HG02938 (cell line): ENCODE measurements at regions not wholly inside any gene's neighbourhood (a gene's known extent, or its start where the extent isn't known, plus 50 kb on each side); places are given as distances from the start of the nearest gene placed in this dataset.
"Not testable (repeated sequence)": the region's sequence is repeated elsewhere in the genome, so short reads cannot be mapped to it uniquely, and the experiment has no call there.

Experiments
- ATAC-seq: cut with Tn5 transposase; IDR thresholded peaks from one replicate; pipeline ENCODE4 v1.9.1; 2021; ENCODE audit warnings: mild to moderate bottlenecking, moderate library complexity; ENCODE audit not compliant: unreplicated experiment

DNA sequence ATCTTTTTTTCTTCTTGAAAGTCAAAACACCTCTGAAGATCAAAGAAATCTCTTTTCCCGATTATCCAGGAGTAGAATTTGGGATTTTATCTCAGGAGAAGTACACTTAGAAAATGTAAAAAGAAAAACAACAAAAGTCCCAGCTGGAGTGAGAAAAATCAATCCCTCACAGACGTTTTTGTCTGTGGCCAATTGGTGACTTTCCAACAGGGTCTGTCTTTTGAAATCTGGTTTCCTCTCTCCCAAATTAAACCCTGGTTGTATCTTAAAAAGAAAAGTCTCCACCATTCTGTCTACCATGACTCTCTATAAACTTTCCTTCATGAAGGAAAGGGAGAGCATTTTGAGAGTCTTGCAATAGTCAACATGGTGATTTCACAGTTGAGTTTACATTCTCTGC, 88.1 kb downstream of the DACT1 start:
- ATAC-seq = no peak

DNA sequence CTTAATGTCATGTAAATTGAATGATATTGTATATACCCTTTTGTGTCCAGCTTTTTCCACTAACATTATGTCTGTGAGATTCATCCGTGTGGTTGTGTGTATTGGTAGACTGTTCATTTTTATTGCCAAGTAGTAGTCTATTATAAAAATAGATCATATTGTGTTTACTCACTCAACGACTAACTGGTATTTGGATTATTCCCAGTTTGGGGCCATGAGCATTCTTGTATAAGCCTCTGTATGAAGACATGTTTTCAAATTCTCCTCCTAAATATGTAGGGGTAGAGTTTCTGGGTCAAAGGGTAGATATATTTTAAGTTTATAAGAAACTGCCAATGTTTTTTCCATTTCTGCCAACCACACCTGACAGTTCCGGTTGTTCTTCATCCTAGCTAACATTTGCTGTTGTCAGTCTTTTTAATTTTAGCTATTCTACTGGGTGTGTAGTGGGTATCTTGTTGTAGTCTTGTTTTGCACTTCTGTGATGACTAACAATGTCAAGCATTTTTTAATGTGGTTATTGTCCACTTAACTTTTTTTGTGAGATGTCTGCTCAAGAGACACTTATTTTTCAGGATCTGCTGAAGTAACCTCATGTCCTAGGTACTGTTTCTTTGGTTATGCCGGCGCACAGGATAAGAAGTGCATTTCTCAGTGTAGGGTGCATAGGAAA, 93.2 kb downstream of the DACT1 start:
- no peak for ATAC-seq

DNA sequence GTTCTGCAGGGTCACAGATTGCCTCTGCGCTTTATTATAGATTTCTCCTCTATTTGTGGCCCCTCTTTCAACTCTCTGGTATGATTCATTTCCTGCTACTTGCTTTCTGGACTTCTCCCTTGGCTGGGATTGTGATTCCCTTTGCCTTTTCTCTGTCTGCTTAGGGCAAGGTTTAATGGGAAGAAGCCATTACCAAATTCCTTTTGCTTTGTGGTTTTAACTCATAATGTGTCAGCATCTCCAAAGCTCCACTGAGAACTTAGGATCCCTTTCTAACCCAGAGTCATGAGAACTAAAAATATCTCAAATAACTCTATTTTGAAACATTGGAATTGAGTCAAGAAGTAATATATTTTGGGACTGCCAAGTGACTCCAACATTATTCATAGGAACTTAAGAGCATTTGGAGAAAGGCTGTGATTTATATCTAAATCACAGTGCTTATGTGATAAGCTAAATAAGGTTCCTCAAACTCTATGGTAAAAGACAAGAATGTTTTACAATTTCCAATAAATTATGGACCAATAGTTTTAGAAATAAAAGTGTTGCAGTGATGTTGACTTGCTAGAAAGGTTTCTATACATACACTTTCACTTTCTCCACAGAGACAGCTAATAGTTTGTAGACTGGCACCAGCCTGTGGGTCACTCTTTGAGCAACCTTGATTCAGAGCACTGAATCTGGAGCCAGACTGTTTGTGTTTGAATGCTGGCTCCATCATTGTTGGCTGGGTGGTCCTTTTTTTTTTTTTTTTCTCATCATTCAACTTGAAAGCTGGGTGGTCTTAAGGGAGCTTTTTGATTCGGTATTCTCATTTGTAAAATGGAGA, 93.9 kb downstream of the DACT1 start:
- no peak for ATAC-seq

DNA sequence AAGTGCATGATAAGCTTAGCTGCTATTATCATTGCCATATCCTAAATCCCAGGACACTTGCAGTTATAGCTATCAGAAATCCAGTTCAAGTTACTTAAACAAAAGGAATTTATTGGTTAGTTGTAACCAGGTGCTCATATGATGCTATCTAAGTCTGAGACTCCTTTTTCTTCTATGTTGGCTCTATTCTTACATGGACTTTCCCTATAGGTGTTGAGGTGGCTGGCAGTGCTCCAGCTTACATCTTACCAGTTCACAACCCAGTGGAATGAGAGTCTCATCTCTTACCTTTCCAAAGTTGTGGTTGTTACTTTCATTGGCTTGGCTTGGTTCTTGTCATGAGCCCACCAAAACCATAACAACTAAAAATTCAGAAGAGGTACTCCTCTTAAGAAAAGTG, 94.6 kb downstream of the DACT1 start:
- no peak for ATAC-seq

DNA sequence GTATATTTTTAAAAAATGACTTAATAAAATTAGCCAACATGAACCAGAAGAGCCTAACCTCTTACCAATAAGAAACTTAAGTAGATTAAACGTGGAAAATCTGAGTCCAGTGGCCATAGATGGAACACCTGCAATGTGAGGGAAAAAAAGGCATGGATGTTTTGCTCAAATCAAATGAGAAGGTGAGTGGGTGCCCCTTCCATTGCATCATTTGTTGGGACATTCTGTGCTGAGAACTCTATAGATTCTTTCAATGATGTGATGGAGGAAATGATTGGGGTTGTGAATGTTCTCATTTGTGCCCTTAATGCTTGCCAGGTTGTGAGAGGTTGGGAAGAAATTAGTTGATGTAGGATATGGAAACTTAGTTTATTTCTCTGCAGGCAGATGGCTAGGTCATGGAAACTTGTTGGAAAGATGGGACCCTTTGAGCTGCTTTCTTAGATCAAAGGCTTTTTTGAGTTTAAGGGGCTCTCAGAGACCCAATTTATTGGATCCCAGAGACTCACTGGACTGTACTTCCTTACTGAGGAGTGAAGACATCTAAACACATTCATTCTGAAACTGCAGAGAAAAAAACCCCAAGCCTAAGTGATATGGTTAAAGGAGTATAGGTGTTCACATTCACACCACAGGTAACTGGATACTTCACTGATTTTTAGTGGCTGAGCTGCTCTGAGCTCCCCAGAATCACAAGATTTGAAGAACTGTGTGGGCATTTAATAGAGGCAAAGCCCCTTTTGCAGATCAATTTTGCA, 95.9 kb downstream of the DACT1 start:
- ATAC-seq = peak; percentile 78

DNA sequence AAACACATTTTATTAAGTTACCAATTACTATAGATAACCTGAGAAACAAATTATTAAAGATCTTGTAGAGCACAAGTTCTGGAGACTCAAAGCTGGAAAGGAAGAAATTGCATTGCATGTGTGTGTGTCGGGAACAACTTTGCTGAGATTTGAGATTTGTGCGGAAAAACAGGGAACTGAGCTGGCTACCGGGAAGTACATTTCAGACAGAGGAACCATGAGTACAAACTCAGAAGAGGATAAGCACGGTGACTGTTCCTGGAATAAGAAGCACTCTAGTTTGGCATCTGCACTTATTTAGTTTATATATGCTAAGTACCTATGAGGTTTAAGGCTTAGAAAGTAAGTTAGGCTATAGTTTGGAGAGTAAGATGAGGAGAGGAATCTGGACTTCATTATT, 97.8 kb downstream of the DACT1 start:
- no peak for ATAC-seq

DNA sequence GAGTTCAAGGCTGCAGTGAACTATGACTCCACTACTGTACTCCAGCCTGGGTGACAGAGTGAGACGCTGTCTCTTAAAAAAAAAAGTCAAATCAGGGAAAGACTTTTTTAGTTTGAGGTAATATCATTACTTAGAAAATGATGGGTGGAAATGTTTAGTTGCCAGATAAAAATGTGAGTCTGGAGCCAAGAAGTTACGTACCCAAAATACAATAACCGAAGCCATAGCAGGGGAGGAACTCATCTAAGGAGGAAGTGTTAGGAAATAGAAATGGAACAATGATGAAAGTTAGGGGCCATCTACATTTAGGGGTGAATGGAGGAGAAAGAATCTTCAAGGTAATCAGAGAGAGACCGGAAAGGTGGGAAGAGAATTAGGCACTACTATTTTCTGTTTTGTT, 98.8 kb downstream of the DACT1 start:
- ATAC-seq = no peak

DNA sequence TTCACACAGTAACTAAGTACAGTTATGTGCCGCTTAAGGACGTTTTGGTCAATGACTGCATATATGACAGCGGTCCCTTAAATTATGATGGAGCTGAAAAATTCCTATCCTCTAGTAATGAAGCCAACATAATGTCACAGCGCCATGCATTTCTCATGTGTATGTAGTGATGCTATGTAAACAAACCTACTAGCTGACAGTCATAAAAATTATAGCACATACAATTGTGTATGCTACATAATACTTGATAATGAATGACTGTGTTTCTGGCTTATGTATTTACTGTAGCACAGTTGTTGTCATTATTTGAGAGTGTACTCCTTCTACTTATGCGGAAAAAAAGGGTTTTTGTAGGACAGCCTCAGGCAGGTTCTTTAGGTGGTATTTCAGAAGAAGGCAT, 99.7 kb downstream of the DACT1 start:
- no peak for ATAC-seq

DNA sequence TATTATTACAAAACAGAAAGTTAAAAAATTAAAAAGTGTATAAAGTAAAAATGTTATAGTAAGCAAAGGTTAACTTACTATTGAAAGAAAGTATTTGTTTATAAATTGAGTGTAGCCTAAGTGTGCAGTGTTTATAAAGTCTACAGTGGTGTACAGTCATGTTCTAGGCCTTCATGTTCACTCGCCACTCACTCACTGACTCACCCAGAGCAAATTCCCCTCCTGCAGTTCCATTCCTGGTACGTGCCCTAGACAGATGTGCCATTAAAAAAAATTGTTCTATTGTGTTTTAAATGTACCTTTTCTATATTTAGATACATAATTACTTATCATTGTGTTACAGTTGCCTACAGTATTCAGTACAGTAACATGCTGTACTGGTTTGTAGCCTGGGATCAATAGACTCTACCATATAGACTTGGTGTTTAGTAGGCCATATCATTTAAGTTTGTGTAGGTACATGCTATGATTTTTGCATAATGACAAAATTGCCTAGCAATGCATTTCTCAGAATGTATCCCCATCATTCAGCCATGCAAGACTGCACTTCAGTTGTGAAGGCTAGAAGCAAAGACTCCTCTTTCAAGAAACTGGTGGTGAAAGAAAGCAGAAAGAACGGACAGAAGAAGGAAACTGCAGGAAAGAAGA, 100.6 kb downstream of the DACT1 start:
- ATAC-seq = no peak

DNA sequence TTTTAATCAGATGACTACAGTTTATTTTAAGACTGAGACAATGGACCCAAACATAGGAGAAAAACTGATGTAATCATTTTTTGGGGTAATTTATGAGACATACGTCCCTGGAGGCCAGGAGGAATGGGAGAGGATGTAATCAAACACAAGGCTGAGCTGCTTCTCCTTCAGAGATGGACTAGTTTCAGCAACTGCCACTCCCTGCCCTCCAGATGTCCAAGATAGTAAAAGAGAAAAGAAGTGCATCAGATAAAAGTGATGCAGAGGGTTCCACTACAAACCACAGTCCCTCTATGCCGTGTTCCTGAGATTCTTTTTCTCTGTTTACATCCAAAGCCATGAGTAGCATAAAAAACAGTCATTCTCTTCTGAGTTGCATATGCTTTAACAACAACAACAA, 101.1 kb downstream of the DACT1 start:
- no peak for ATAC-seq

DNA sequence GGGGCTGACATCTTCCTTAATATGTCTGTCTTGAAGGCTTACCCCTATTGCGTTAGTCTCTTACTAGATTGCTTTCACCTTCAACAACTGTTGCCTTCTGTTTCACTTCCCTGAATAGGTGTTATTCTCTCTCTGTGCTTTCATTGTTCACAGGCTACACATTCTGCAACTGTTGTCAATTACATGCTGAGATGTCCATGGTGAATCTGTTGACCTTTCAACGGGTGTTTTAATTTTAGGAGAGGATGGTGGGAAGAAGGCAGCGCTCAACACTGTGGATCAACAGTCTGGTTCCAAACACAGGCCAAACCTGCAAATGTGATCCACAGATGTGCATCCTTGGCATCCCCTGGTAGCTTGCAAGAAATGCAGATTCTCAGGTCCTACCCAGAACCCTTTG, 101.9 kb downstream of the DACT1 start:
- peak; percentile 79 for ATAC-seq

DNA sequence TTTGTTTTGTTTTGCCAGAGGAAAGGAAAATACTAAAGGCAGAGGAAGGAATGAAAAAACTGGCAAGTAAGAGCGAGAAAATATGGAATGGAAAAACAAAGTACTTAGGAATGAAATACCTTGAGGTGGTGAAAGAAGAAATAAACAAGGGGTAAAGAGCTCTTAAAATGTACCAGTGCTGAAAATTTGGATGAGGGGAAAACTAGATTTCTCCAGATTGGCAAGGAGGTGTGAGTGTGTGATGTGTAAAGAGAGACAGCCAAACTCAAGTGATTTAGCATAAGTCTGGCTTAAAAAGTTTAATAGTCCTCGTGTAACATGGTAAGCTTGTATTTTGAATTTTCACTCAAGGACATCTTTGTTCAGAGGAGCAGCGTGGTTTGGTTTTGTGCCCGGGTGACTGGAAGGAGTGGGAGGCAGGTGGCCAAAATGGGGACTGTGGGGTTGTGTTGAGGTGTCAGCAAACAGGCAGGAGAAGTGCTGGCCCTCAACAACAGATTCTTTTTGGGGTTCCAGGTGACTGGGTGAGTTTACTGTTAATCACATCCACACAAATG, 102.7 kb downstream of the DACT1 start:
- ATAC-seq = no peak

DNA sequence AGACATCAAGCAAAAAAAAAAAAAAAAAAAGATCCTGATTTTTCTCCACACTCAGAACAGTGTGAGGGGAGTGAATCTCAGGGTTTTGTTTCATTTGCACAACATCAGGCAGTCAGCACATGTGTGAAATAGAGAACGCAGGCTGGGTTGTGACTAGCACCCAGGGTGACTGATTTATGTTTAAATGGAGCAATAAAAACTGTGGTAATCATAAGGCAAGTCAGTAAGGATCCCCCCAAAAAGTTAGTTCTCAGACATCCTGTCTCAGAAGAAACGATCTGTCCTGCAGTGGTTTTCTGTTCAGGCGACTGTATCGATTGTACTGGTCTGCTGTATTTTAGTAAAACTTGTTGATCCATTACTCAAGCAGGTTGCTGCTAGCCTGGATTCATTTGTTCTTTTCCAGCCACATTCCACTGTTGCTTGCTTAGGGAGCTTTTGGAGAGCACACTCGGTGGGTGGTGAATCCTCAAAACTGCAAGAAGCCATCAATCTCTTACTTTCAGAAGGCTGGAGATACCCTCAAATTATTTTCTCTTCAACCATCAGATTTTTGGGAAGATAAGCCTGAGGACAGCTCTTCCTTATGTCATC, 107.1 kb downstream of the DACT1 start:
- ATAC-seq = no peak

DNA sequence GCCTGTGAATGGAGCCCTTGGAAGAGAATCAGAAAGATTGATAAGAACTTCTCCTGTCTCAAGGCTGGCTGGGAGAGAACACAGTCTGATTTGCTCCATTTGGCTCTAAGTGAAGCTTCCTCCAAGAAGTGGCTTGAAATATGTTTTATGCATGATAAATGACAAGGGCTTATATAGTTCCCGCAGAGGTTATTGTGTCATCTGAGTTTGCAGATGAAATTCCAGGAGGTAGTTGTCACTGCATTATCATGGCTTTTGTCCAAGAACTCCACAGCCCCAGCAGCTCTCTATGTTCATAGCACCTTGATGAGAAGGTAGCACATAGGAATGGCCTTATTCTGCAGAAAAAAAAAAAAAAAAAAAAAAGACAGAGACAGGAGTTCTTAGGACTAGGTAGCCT, 108.5 kb downstream of the DACT1 start:
- ATAC-seq = no peak

DNA sequence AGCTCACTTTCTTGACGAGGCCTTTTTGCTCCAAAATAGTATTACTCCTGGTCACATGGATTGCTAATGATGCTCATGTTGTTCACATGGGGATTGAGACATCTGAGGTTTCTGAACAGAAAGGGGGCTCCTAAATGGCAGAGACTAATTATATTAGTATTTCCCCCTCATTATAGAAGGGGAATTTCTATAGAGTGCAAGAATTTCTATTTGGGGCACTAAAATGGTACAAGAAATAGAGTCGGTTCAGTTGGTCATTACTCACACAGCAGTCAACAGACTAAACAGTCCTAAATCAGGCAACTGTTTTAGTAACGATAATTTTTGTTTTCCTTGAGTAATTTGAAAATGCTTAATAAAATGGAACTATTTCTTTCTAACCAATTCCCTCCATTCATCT, 108.9 kb downstream of the DACT1 start:
- ATAC-seq = no peak

DNA sequence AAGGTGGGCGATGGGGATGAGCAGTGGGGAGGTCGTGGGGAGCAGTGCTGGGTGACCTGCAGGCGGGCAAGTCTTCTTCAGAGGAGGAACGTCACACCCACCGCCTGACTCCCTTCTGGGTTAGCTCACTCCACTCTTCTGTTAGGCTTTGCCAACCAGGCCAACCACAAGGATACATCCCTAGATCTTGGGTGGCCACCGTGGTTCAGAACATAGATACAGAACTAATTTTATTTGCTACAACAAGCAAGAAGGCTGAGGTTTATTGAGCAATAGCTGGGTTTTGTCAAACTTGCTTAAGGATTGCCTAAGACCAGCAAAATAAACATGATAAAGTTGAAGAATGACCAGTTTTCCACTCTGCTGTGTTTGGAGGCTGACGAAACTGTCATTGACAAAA, 109.4 kb downstream of the DACT1 start:
- ATAC-seq = no peak

DNA sequence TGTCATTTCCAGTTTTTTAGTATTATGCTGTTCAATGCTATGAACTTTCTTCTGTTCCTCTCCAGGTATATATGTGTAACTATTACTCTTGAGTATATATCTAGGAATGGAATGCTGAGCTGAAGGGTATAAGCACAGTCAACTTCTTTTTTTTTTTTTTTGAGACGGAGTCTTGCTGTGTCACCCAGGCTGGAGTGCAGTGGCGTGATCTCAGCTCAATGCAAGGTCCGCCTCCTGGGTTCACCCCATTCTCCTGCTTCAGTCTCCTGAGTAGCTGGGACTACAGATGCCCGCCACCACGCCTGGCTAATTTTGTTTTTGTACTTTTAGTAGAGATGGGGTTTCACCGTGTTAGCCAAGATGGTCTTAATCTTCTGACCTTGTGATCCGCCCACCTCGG, 110.5 kb downstream of the DACT1 start:
- not testable (repeated sequence) for ATAC-seq

DNA sequence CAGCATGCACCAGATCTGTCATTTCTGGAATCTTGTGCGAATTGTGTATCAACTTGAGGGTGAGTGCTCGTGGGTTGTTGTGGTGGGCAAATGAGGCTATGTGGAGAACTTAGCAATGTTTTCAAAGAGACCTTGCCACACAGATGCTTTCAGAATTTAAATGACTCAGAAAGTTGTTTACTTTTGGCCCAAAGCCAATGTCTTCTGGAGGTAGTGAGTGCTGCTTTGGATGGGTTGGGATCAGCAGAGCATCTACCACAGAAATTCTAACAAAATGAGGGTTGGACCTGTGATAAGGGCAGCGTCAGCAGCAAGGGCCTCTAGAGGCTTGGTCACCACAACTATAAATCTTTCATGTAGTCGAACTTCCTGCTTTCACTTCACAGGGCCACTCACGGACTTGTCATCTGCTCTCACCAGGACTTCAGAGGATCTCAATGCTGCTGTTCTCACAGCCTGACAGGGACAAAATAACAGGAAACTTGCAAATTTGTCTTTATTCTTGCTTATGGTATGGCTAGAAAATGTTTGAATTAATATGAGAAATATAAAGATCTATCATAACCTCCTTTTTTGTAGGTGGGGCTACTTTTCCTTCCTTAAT, 111.4 kb downstream of the DACT1 start:
- ATAC-seq = peak; percentile 87

DNA sequence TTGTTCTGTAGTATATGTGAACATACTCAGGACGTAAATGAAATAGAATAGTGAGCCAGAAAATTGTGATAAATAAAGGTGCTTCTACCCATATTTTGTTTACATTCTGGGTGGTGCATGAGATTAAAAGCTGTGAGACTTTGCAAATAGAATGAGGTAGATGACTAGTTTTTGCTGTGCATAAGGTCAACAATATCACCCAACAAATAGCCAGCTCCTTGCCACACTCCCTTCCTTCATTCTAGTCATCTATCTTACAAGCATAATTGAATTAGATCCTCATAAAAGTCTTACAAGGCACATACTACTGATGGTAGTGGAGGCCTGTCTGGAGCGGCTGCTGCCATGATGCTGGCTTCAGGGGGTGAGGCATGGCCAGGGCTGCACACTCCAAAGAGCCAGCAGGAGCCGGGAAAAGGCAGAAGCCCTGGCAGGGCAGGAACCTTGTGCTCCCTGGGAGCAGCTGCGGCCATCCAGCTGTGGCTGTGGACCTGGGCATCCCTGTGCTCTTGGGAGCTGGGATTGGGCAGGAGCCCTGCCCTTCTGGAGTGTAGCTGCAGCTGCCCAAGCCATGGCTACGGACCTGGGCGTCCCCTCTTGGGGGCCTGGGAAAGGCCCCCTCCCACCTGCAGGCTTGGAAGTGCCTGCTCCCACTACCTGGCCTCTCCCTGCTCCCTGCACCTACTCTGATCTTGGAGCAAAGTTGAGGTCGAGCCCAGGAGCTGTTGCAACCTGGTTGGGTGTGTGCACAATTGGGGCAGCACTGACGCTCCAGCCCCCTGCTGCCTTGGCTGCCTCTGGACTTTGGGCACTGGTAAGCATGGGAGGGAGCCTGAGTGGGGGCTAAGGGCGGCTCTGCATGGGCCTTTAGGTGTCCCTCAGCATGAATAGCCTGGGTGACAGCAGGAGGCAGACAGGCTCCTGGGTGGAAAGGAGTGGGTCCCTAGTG, 112.8 kb downstream of the DACT1 start:
- no peak for ATAC-seq
